ENCODE measurements at regions not wholly inside any gene's neighbourhood (a gene's known extent, or its start where the extent isn't known, plus 50 kb on each side); places are given as distances from the start of the nearest gene placed in this dataset.

GRCh38 chr5:109519416-109519815 is 109.6 kb upstream of the PJA2 start:
- Histone ChIP-seq H3K9ac (replicated peaks; ENCODE audit: extremely low read depth, insufficient read depth, low read length) (no peak overlapping the region), H3K4me1 (ENCODE audit: control insufficient read depth, extremely low read depth, insufficient read depth, low read length) (no peaks in the 10 kb centered on the region), H3K4me2 (ENCODE audit: insufficient read depth, low read length) (no peak overlapping the region), H2AFZ (ENCODE audit: low read depth, low read length) (no peak overlapping the region), H3K4me3 (replicated peaks in 1 of 3; ENCODE audit: insufficient read depth in 1 of 3, low read depth in 1 of 3, low read length in 3 of 3) (no peak overlapping the region), H3K27ac (ENCODE audit: insufficient read depth, low read depth, low read length) (no peak overlapping the region), H3K9me1 (replicated peaks; ENCODE audit: control insufficient read depth, extremely low read depth, insufficient read depth, low read length) (no peaks in the 10 kb centered on the region), H3K36me3 (ENCODE audit: control insufficient read depth in 2 of 2, extremely low read depth in 1 of 2, insufficient read depth in 2 of 2, low read length in 2 of 2) (no peaks in the 10 kb centered on the region), H3K9me3 (replicated peaks; ENCODE audit: control insufficient read depth, insufficient read depth, low read length) (no peaks in the 10 kb centered on the region), H3K27me3 (ENCODE audit: control insufficient read depth in 2 of 2, insufficient read depth in 2 of 2, low read length in 2 of 2) (peaks cover 0 to 3% of the 10 kb centered on the region in 2 experiments), H4K20me1 (replicated peaks; ENCODE audit: control insufficient read depth, extremely low read depth, insufficient read depth, low read length) (no peaks in the 10 kb centered on the region), H3K79me2 (ENCODE audit: control insufficient read depth, insufficient read depth, low read length) (no peaks in the 10 kb centered on the region)
- DNase-seq (ENCODE audit: low read depth, low spot score) (no peak), FAIRE-seq (no peak)
- BruUV-seq (replicated peaks) = no TSS peak
- TF ChIP-seq FOS (IDR thresholded peaks at IDR 0.05; ENCODE audit: borderline replicate concordance, insufficient read depth, low read length) (no peak), GATA2 (IDR thresholded peaks at IDR 0.05; ENCODE audit: insufficient read depth, insufficient read length, low read depth, low read length) (no peak), JUN (IDR thresholded peaks at IDR 0.05; ENCODE audit: borderline replicate concordance, insufficient read depth, insufficient read length, low read depth) (no peak), EZH2 (IDR thresholded peaks at IDR 0.05; ENCODE audit: borderline replicate concordance, low read depth, low read length, severe bottlenecking) (no peak), POLR2AphosphoS5 (IDR thresholded peaks at IDR 0.05; ENCODE audit: insufficient read depth, low read depth, low read length) (no peak), MYC (IDR thresholded peaks at IDR 0.05; ENCODE audit: low read depth, low read length) (no peak), CTCF (IDR thresholded peaks at IDR 0.05; ENCODE audit: extremely low read depth in 1 of 2, insufficient read depth in 1 of 2, low read depth in 1 of 2, low read length in 2 of 2) (no peak), POLR2A (IDR thresholded peaks at IDR 0.05; ENCODE audit: low read depth, low read length) (no peak)
- TF ChIP-seq, protein P1, sequence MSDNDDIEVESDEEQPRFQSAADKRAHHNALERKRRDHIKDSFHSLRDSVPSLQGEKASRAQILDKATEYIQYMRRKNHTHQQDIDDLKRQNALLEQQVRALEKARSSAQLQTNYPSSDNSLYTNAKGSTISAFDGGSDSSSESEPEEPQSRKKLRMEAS (IDR thresholded peaks at IDR 0.05; ENCODE audit: insufficient read depth, insufficient read length) = no peak
- intact Hi-C loops (cut with micrococcal nuclease) (no loop called here), dilution Hi-C loops (cut with MboI; ENCODE audit: extremely low pct_ligation_motif_present, low sequenced_read_pairs) (no loop called here)
- CTCF ChIA-PET = no interaction called here
- POLR2A ChIA-PET = no interaction called here
